ENCODE measurements at regions not wholly inside any gene's neighbourhood (a gene's known extent, or its start where the extent isn't known, plus 50 kb on each side); places are given as distances from the start of the nearest gene placed in this dataset.

DNA sequence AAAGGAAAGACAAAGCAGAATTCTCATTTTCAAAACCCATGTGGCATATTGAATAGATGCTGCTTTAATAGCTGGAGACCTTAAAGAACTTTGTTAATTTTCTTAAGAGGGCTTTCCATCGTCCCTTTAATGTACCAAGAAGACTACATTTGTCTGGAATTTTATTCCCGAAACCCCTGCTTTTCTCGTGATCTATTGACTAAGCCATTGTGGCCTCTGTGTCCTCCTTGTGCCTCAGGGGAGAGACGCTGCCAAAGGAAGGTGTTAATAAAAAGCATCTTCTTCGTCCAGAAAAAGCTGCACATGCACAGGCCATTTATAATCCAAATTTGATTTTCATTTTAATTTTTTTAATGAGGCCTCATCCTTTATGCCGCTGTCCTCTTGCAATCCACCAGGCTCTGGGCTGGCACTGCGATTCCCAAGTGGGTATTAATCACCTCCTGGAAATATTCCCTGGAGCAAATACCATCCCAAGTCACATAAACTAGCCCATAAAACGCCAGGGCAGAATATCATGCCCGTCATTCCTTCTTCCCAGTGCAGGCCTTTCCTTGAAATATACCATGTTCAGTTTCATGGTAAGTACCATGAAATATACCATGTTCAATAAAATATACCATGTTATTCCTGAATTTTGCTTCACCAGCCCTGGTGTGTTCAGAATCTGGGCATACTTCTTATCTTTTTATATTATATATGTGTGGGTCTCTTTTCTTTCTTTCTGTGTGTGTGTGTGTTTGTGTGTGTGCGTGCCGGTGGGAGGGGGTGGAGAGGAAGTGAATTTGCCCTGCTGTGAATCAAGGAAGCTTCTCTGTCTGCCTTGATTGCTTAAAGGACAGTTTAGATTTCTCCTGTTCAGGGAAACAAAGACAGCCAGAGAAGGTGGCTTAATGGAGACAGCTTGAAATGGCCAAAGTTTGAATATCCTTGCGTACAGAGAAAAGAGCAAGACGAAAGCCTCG lies 147.6 kb downstream of the PHETA1 start:
- DNase-seq = no peak

DNA sequence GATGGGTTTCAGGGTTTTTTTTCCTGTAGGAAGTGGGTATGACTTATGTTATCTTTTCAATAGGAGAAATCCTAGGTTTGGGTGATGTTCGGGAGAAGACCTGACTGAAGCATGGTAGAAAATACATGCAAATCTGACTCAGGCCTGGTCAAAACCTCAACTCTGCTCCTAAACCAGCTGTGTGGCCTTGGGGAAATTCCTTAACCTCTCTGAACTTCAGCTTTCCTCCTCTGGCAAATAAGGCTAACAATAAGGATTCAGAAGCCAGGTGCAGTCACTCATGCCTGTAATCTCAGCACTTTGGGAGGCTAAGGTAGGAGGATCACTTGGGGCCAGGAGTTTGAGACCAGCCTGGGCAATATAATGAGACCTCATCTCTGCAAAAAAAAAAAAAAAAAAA lies 148.5 kb downstream of the PHETA1 start:
- no peak for DNase-seq

GRCh38 chr12:111219440-111219839 lies 149.5 kb downstream of the PHETA1 start:
- DNase-seq = no peak

DNA sequence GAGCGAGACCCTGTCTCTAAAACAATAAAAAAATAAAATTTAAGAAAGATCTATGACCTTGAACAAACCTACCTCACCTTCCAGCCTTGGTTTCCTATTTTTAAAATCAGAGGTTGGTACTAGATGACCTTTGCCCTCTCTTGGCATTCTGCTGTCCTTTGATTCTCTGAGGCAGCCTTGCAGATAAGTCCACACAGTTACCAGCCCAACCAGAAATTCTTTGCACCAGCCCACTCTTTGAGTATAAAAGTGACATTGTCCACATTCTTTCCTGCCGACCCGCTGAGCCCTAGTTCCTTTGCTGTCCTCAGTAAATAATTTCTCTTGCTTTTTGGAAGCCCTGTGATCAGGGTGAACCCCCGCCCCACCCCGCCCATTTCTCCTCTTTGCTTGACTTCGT lies 150.4 kb downstream of the PHETA1 start:
- DNase-seq = no peak

- no peak for DNase-seq
Measured at GRCh38 chr12:111216387-111217159, 152.3 kb downstream of the PHETA1 start.

DNA sequence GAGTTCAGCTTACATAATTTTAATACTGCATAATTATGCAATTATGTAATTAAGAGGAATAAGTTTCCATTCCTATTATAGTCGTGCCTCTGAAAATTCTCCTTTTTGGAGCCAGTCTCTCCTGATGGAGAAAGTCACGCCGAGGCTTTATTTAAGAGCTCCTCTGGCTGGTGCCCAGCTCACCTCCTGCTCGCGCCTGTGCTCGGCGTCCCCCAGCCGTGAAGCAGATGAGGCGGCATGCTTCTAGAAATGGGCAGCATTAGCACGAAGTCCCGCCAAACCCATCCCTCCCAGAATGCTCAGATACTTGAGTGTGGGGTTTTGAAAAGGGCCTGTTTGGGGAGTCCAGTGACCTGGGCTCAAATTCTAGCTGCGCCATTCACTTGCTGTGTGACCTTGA lies 153.0 kb downstream of the PHETA1 start:
- no peak for DNase-seq

DNA sequence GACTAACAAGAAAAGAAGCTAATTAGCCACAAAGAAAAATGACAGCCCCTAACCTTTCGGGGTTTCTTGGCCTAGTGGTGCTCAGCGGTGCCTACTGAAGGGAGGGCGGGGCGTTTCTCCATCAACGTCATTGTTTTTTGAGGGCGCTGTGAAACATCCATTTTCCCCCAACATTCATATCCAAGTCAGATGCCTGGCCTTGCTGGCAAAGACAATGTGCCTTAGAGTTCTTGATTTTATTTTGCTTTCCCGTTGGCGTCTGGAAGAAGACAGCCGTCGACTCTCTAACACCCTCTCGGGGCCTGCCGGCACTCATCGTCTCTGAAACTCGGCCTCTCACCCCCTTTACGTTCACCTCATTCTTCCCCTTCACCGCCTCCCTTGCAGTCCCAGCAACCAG lies 154.5 kb downstream of the PHETA1 start:
- no peak for DNase-seq

GRCh38 chr12:111213561-111213960 lies 155.3 kb downstream of the PHETA1 start:
- no peak for DNase-seq

- no peak for DNase-seq
Measured at GRCh38 chr12:111212814-111213456, 156.0 kb downstream of the PHETA1 start.

- DNase-seq = no peak
Measured at GRCh38 chr12:111211910-111212757, 156.8 kb downstream of the PHETA1 start.

DNA sequence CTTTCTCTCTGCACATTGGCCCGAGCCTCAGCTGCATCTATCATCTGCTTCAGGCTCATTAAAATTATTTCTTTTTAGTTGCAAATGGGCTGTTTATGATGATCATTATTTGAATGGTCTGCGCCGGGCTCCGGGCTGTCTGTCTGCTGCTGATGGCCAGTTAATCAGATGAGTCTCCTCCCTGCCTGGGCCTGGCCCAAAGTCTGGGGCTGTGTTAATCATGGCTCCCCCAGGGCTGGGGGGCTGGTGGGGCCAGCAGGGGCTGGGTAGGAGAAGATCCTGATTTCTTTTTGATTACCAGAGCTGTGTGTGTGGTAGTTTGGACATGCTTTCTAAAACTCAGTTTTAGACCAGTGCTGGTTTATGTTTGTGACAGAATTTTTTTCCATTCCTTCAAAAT lies 159.1 kb downstream of the PHETA1 start:
- DNase-seq = no peak

- DNase-seq = no peak
Measured at GRCh38 chr12:111207761-111208160, 161.1 kb downstream of the PHETA1 start.

DNA sequence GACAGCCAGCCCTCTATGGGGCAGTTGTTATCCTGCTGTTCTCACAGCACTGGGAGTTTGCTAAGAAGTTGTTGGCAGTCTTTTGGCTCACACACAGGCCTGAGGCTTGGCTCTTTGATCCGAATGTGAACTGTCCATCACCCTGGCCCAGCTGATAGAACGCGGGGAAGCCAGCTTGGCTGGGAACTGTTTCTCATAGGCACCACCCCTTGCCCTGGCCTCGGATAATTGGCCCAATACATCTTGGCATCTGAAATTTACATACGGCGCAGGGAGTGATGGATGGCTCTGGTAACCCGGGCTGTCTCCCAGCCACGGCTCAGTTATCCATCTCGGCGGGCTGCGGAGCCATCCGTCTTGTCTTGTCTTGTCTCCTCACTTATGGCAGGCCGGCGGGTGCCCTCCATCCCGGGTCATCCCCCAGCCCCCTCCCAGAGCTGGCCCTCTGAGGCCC lies 164.1 kb downstream of the PHETA1 start:
- no peak for DNase-seq

DNA sequence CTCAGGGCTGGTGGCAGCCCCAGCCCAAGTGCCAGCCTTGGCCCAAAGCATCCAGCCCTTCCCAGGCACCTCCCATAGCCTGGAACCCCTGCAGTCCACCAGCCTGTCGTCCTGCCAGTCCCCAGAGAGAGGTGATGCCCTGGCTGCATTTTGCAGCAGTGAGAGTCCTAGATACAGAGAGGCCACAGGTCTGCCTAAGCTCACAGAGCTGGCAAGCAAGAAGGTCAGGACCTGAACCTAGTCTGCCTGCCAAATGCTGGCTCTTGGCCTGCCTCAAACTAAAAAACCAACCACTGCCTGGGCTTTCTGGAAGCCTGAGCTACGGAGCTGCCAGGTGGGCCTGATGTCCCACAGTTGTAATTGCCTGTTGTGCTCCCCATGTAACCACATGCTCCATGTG lies 164.9 kb downstream of the PHETA1 start:
- no peak for DNase-seq

- DNase-seq = no peak
Measured at GRCh38 chr12:111203446-111203845, 165.4 kb downstream of the PHETA1 start.

DNA sequence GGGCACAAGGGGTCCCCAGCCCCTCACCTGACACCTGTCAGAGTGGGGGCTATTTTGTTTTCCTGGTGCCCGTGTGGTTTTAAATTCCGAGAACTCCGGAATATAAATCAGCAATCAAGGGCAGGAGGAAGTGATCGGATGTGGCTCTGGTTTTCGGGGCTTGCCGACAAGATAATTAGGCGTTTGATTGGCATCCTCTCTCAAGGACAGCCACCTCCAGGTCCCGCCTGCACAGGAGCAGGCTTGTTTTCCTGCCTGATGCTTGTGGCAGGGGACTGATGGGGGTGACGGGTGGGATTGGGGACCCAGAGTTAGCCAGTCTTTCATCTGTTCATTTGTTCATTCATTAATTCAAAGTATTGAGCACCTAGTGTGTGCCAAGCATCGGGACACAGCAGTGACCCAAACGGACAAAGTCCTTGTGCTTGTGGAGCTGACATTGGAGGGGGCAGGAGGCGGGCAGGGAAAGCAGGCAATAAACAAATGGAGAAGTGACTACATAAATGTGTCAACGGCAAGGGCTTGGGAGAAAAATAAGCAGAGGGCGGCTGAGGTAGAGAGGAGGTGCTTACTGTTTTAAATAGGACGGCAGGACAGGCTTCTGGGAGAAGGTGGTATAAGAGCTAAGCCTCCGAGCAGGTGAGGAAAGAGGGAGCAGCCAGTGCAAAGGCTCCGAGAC lies 166.5 kb downstream of the PHETA1 start:
- no peak for DNase-seq

DNA sequence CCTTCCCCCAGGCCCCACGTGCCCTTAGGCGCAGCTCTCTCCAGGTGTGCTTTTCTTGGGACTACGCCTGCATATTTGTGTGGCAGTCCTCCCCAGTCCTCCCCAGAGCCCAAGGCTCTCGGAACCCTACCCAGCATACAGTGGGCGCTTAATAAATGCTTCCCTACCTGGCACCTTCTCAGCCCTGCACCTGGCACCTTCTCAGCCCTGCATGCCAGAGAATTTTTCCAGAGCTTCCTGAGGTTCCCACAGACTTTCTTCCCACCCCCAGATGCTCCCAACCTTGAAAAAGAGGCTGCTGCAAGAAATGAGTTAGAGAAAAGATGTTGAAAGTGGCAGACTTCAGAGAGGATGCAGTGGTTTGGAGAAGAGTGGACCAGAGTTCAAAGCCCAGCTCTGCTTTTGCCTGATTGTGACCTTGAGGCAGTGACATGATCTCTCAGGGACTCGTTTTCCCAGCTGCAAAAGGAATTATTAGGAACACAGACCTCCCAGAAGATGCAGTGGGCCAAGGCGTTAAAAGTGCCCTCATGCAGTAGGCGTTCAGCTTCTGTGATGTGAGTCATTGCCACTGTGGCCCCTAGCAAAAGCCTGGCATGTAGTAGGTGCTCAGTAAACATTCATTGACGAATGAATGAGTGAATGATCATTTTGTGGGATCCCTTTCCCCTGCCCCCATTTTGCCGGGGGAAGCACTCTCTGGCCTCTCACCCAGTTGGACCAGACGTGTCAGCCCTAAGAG lies 167.2 kb downstream of the PHETA1 start:
- DNase-seq = no peak

DNA sequence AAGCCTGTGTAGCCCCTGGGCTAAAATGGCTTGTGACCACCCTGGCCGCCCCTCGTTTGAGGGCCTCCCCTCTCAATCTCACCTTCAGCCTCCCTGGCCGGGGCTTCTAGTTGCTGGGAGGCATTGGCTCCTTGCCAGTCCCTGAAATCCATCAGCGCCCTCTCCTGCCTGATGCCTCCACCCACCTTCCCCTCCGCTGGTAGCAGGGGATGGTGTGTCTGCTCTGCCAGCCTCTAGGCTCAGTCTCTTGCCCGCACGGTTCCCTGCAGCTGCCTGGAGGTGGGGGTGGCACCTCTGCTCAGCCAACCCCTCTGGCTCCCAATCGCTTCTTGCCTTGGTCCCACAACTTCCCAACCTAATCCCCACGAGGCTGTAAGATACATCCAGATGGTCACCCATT lies 167.9 kb downstream of the PHETA1 start:
- DNase-seq = no peak

DNA sequence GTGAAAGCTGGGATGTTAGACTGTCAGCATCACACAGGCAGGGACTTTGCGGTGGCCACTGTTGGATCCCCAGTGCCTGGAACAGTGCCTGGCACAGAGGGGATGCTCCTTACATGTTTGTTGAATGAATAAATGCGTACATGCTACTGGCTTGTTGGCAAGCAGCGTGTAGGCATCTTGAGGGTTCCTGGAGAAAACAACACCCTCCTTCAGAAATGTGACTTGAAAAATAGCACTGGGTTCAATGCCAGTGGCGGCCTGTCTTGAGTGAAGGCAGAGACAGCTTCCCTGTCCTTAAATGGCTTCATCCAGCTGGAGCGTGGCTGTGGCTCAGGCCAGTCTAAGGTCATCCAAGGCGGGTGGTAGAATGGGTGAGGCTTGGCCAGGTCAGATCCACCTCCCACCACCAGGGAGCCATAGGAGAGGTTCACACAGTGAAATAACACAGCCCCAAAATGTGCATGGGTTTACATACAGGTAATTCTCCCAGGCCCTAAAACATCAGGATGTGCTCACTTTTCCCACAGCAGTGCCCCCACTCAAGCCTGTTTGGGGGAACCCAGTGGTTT lies 171.4 kb downstream of the PHETA1 start:
- DNase-seq = no peak

DNA sequence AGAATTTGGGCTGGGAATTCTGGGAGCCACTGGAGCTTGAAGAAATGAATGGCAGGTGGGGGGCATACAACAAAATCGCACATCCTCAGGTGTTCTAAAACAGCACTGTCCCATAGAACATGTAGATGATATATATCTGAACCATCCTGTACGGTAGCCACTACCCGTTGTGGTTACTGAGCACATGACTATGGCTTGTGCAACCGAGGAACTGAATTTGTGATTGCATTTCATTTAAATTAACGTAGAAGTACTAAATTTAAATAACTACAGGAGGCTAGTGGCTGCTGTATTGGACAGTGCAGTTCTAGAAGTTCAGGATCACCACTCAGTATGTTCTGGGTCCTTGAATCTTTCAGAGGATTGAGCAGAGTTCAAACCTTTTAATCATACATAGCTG lies 172.4 kb downstream of the PHETA1 start:
- DNase-seq = no peak

DNA sequence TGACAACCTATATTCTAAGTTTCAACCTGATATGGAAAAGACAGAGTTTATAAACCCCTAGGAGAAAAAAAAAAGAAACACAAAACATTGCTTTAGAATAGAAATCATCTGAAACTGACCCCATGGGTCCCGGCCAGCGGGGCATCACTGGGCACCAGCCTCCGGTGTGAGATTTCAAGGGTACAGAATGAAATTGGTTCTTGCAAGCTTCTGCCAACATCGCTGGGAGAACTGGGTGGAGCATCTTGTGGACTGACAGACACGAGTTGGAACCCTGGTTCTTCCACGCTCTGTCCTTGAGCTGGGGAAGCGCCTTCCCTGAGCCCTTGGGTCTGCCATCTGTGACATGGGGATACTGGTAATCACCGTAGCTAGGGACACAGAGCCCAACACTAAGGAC lies 173.6 kb downstream of the PHETA1 start:
- no peak for DNase-seq

Data from CD4-positive, alpha-beta T cell treated with Interleukin-21 for 1 hour (primary cell).